Stimulated activated CD8-positive, alpha-beta memory T cell treated with anti-CD3 and anti-CD28 coated beads, Interleukin-7, amount 100 ng/mL, for 4 hours (primary cell): ENCODE measurements at regions not wholly inside any gene's neighbourhood (a gene's known extent, or its start where the extent isn't known, plus 50 kb on each side); places are given as distances from the start of the nearest gene placed in this dataset.
"Not testable (repeated sequence)": the region's sequence is repeated elsewhere in the genome, so short reads cannot be mapped to it uniquely, and the experiment has no call there.

Source experiments
- DNase-seq, 2 donors: peaks; one replicate each; pipeline ENCODE4 v3.0.0-alpha.2; 2020; ENCODE audit warnings: low read depth in 2 of 2

- no peak for DNase-seq
These were observed 193.7 kb downstream of the TTC39B start for GRCh38 chr9:15113288-15113687.

DNA sequence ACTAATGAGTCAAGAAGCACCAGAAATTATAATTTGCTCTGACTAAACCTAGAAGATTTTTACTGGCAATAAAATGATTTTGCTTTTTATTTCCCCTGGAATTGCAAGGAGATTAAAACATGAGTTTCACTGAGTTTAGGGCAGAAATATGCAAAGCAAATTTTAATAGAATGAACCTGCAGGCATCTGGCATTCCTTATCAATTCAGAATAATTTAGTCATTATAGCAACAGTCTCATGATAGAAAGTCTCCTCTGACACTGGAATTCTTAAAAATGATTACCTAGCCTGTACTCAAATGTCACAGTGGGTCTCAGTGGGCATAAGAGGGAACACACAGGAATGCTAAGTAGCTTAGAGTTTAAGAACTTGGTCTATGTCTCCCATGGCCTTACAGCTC lies 195.9 kb downstream of the TTC39B start:
- no peak for DNase-seq

DNA sequence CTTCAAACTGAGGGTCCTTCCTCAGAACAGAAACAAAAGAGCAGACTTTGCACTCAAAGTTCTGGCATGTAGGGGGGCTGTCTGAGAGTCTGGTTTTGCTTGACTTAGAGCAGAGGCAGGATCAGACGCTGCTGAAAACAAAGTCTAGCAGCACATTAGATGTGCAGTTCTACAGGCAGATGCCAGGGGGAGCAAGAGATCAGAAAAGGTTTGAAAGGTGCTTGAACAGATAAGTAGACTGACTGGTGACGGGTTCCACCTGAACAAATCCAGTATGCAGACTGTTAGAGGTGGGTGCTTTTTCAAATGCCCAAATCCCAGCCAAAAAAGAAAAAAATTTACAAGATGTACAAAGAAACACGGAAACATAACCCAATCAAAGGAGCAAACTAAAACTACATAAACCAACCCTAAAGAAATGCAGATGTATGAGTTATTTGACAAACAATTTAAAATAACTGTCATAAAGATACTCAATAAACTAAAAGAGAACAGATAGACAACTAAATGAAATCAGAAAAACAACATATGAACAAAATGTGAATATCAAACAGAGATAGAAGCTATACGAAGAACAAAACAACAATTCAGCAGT lies 194.7 kb upstream of the FREM1 start:
- DNase-seq: peak in 1 of 2 donors; percentile 12

DNA sequence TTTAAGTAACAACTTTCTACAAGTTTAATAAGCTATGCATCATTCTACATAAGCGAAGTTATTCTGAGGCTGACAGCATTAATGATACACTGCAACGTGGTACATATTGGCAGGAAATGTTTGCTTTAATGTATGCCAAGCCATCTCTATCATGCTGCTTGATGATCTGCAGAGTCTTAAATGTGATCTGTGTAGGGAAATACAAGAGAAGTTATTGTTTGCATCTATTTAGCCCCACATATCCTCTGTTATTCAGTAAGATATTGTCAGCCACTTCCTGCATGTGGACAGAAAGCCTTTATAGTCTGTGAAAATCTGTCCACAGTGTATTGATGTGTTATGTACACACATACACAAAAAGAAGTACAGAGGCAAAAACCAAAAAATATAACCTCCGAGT lies 193.1 kb upstream of the FREM1 start:
- DNase-seq: no peak

- no peak for DNase-seq
These were observed 190.9 kb upstream of the FREM1 start for GRCh38 chr9:15101095-15101494.

- no peak for DNase-seq
These were observed 190.3 kb upstream of the FREM1 start for GRCh38 chr9:15100571-15100970.

DNA sequence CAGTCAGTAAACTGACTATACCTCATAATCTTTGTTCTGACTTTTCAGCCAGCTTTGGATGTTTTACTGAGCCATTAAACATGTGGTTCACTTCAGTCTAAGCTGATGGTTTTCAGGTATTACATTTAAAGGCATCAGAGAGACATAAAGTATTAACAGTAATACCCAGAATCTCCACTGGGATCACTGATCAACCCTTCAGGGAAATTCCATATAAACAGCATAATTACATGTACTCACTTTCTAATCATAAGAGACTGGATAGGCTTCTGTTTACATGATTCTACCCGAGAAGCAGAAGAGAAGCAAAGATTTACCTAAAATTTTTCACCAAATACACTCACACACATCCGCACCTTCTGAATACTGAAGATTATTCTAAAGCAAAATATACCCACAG lies 186.7 kb upstream of the FREM1 start:
- no peak for DNase-seq

- no peak for DNase-seq
These were observed 176.6 kb upstream of the FREM1 start for GRCh38 chr9:15086778-15087324.

- DNase-seq: no peak
These were observed 176.0 kb upstream of the FREM1 start for GRCh38 chr9:15086156-15086763.

DNA sequence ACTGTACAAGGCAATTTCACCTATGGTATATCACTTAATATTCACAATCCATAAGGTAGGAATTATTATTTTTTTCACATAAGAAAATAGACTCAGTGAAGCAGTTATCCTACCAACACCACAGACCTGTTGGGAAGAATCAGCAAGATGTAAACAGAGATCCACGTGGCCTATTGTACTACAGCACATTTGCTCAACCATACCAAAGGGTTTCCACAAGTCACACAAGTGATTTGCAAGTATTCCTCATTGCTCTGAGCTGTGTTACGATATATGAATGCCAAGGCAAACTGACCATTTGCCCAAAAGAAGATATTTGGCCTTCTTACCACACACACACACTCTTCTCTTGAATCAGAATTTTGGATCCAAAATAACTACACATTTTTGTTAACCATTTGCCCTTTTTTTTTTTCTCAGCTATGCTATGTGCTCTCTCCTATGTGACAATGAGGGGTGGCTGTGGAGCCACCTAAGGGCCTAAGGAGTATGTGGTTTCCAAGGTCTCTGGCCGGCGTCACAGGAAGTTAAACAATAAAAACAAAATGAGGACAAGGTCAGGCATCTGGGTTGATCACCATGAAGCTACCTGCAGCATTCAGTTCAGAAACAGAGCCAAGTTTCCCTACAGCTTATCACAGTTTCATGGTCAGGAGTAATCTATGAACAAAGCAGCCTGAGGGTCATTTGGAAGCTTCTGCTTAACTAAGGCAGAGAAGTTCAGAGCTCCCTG lies 171.0 kb upstream of the FREM1 start:
- DNase-seq: no peak

GRCh38 chr9:15080401-15080800 lies 170.2 kb upstream of the FREM1 start:
- no peak for DNase-seq

GRCh38 chr9:15079989-15080388 lies 169.8 kb upstream of the FREM1 start:
- DNase-seq: no peak

- DNase-seq: no peak
These were observed 167.9 kb upstream of the FREM1 start for GRCh38 chr9:15077946-15078729.

DNA sequence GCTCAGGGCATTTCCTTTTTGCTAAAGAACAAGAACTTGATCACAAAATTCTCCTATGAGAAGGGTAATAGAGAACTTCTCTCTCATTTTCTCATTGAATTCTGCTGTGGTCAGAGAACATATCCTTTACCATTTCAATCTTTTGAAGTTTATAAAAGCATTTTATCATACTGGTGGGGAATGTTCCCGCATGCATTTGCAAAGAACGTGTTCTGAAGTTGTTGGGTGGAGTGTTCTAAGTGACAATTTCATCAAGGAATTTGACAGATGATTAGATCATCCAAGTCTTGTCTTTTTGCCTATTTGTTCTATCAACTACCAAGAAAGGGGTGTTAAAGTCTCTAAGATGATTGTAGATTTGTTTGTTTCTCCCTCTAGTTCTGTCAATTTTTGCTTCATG lies 163.4 kb upstream of the FREM1 start:
- no peak for DNase-seq

DNA sequence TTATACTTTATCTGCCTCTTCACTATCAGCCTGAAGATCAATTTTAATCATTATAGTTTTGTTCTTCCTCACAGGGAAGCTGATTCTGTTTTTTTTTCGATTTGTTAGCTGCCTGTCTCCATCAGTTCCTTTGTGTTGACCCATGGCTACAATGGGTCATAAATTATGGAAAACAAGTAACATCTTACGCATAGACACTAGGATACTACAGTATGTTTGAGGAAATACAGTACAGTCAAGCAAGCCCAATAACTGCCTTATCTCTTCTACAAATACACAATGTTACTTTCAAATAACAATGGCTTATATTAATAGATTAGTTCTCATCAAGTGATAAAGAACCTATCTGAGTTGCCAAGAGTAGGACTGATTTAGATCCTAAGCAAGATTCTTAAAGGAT lies 160.5 kb upstream of the FREM1 start:
- DNase-seq: no peak

DNA sequence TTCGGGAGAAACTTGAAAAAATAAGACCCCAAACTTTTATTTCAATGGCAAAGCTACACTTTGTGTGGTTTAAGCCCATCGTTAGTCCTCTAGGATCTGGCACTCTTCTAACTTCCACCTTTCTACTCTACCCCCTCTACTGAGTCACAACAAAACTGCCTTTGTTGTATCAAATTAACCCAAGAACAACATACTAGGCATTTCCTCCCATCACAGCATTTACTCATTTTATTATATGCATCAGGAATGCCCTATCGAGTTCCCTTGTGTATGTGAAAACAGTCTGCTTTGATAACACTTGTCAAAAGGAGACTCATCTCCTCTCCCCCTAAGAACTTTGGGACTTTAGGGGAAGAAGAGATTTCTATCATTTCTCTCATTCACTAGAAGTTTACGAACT lies 158.9 kb upstream of the FREM1 start:
- no peak for DNase-seq

GRCh38 chr9:15068261-15068660 lies 158.0 kb upstream of the FREM1 start:
- DNase-seq: no peak

DNA sequence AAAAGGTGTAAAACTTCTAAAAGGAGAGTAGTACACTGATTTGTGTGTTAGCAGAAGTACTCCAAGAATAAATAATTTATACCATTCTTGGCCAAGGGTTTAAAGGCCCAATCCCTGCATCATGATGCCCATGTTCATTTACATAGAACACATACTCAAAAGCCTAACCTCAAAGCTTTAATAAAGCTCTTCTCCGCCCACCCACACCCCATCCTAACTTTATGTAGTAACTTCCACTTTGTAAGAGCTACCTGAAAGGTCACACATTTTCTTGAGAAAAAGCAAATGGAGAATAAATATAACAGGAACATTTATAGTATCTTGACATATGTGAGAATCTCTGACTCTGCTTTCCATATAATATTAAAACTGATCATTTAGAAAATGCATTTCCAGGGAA lies 148.8 kb upstream of the FREM1 start:
- no peak for DNase-seq

DNA sequence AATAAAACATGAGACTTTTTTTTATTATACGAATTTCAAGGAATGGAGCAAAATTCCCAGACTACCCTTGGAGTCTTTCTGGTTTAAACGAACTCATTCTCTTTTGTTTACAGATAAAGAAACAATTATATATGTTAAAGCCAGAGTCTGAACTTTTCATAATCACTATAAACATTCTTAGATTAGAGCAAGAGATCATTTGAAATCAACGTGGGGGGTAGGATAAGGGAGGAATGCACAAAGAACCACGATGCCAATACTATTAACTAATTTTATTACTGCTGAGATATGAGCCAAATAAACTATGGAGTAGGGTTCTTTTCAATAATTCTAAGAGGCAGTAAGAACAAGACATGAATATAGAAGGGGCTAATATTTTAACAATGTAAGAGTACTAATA lies 148.0 kb upstream of the FREM1 start:
- DNase-seq: no peak

DNA sequence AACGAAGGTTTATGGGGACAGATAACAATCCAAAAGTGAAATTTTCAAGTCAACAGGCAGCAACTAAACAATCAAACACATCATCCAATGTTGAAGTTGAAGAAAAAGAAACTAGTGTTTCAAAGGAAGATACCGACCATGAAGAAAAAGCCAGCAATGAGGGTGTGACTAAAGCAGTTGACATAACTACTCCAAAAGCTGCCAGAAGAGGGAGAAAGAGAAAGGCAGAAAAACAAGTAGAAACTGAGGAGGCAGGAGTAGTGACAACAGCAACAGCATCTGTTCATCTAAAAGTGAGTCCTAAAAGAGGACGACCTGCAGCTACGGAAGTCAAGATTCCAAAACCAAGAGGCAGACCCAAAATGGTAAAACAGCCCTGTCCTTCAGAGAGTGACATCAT lies 145.1 kb upstream of the FREM1 start:
- not testable (repeated sequence) for DNase-seq

- DNase-seq: no peak
These were observed 138.5 kb upstream of the FREM1 start for GRCh38 chr9:15048772-15049171.

- no peak for DNase-seq
These were observed 136.9 kb upstream of the FREM1 start for GRCh38 chr9:15047028-15047551.
